ENCODE measurements at regions not wholly inside any gene's neighbourhood (a gene's known extent, or its start where the extent isn't known, plus 50 kb on each side); places are given as distances from the start of the nearest gene placed in this dataset.

DNA sequence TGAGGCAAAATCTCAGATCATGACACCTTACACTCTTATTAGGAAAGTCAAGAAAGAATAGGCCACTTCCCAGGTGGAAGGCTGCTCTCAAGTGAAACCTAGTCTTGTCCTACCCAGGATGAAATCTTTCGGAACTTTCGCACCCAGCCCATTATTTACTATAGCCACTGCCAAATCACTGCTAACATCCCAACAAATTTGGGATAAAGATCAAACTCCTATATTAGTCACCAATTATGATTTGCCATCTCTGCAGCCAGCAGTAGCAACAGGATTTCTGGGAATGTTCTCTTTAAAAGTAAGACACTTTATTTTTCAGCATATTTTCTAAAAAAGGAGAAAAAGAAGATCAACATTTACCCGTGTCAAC, 224.6 kb downstream of the GAS1 start:
- WGBS, 2 donors: 79 to 84% methylated on average over 3 of the region's 3 CpGs
- no peaks in the 10 kb centered on the region for H3K27me3 ChIP-seq (ENCODE audit: control insufficient read depth in 3 of 3, insufficient read depth in 3 of 3, low read length in 2 of 3)
- no peak overlapping the region for H3K4me3 ChIP-seq
- peaks cover 0 to 17% (median 4%) of the 10 kb centered on the region in 5 donors for H3K4me1 ChIP-seq (ENCODE audit: control insufficient read depth in 5 of 5, insufficient read depth in 5 of 5, low read length in 5 of 5)
- H3K9ac ChIP-seq (ENCODE audit: insufficient read depth in 1 of 2, low read length in 2 of 2): no peak overlapping the region
- no peak overlapping the region for H3K27ac ChIP-seq (ENCODE audit: low read depth in 1 of 2, low read length in 1 of 2)
- no peaks in the 10 kb centered on the region for H3K36me3 ChIP-seq (ENCODE audit: control insufficient read depth in 4 of 4, insufficient read depth in 4 of 4, low read length in 4 of 4)
- H3K9me3 ChIP-seq (ENCODE audit: control insufficient read depth in 4 of 4, insufficient read depth in 3 of 4, low read length in 3 of 4): peaks cover 0 to 3% (median 0%) of the 10 kb centered on the region in 4 donors
- TF ChIP-seq, protein P1, sequence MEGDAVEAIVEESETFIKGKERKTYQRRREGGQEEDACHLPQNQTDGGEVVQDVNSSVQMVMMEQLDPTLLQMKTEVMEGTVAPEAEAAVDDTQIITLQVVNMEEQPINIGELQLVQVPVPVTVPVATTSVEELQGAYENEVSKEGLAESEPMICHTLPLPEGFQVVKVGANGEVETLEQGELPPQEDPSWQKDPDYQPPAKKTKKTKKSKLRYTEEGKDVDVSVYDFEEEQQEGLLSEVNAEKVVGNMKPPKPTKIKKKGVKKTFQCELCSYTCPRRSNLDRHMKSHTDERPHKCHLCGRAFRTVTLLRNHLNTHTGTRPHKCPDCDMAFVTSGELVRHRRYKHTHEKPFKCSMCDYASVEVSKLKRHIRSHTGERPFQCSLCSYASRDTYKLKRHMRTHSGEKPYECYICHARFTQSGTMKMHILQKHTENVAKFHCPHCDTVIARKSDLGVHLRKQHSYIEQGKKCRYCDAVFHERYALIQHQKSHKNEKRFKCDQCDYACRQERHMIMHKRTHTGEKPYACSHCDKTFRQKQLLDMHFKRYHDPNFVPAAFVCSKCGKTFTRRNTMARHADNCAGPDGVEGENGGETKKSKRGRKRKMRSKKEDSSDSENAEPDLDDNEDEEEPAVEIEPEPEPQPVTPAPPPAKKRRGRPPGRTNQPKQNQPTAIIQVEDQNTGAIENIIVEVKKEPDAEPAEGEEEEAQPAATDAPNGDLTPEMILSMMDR (IDR thresholded peaks at IDR 0.05; ENCODE audit: control extremely low read depth, extremely low read depth): no peak
- ATAC-seq (ENCODE audit: insufficient read depth, low FRiP score) (no peak), DNase-seq (no peak)

GRCh38 chr9:86721843-86722705, 225.2 kb downstream of the GAS1 start:
- ATAC-seq (ENCODE audit: insufficient read depth, low FRiP score): no peak
- WGBS, 2 donors: 61% methylated on average over 5 of the region's 5 CpGs
- H3K36me3 ChIP-seq (ENCODE audit: control insufficient read depth in 4 of 4, insufficient read depth in 4 of 4, low read length in 4 of 4): no peaks in the 10 kb centered on the region
- peak overlapping the region in 1 of 2 donors; percentile 61 for H3K27ac ChIP-seq (ENCODE audit: low read depth in 1 of 2, low read length in 1 of 2)
- H3K4me3 ChIP-seq: no peak overlapping the region
- H3K4me1 ChIP-seq (ENCODE audit: control insufficient read depth in 5 of 5, insufficient read depth in 5 of 5, low read length in 5 of 5): peaks cover 0 to 17% (median 4%) of the 10 kb centered on the region in 5 donors
- TF ChIP-seq, protein P1 (IDR thresholded peaks at IDR 0.05; ENCODE audit: control extremely low read depth, extremely low read depth): no peak
- peaks cover 0 to 2% (median 0%) of the 10 kb centered on the region in 3 donors for H3K27me3 ChIP-seq (ENCODE audit: control insufficient read depth in 3 of 3, insufficient read depth in 3 of 3, low read length in 2 of 3)
- peak in 2 of 3 donors; percentile 60 to 76 for DNase-seq
- H3K9ac ChIP-seq (ENCODE audit: insufficient read depth in 1 of 2, low read length in 2 of 2): no peak overlapping the region
- H3K9me3 ChIP-seq (ENCODE audit: control insufficient read depth in 4 of 4, insufficient read depth in 3 of 4, low read length in 3 of 4): peaks cover 0 to 2% (median 0%) of the 10 kb centered on the region in 4 donors

GRCh38 chr9:86721226-86721781, 226.0 kb downstream of the GAS1 start:
- Histone ChIP-seq H3K27me3 (ENCODE audit: control insufficient read depth in 3 of 3, insufficient read depth in 3 of 3, low read length in 2 of 3) (peaks cover 0 to 2% (median 0%) of the 10 kb centered on the region in 3 donors), H3K4me3 (no peak overlapping the region), H3K9me3 (ENCODE audit: control insufficient read depth in 4 of 4, insufficient read depth in 3 of 4, low read length in 3 of 4) (no peaks in the 10 kb centered on the region), H3K36me3 (ENCODE audit: control insufficient read depth in 4 of 4, insufficient read depth in 4 of 4, low read length in 4 of 4) (no peaks in the 10 kb centered on the region), H3K9ac (ENCODE audit: insufficient read depth in 1 of 2, low read length in 2 of 2) (no peak overlapping the region), H3K27ac (ENCODE audit: low read depth in 1 of 2, low read length in 1 of 2) (peak overlapping the region in 1 of 2 donors; percentile 61), H3K4me1 (ENCODE audit: control insufficient read depth in 5 of 5, insufficient read depth in 5 of 5, low read length in 5 of 5) (peaks cover 0 to 17% (median 4%) of the 10 kb centered on the region in 5 donors)
- peak in 2 of 3 donors; percentile 16 to 61 for DNase-seq
- 35 to 36% methylated on average over 5 of the region's 5 CpGs for WGBS, 2 donors
- ATAC-seq (ENCODE audit: insufficient read depth, low FRiP score): no peak
- TF ChIP-seq, protein P1 (IDR thresholded peaks at IDR 0.05; ENCODE audit: control extremely low read depth, extremely low read depth): no peak

Measured in lung (tissue), 11 donors.